ENCODE measurements at regions not wholly inside any gene's neighbourhood (a gene's known extent, or its start where the extent isn't known, plus 50 kb on each side); places are given as distances from the start of the nearest gene placed in this dataset.

GRCh38 chr5:154698763-154699162 lies 56.4 kb upstream of the LARP1 start:
- no peaks in the 10 kb centered on the region for H3K36me3 ChIP-seq (ENCODE audit: control insufficient read depth, insufficient read depth, low read length)
- no peak overlapping the region for H3K4me3 ChIP-seq (ENCODE audit: low read depth in 2 of 2, low read length in 2 of 2)
- ATAC-seq (no peak), DNase-seq (ENCODE audit: low read depth, low spot score) (no peak)
- H3K4me1 ChIP-seq (ENCODE audit: control insufficient read depth, insufficient read depth, low read length) = peaks cover 11% of the 10 kb centered on the region
- H3K27ac ChIP-seq (ENCODE audit: low read length) = no peak overlapping the region
- ChIA-PET CTCF (no interaction called here), POLR2A (no interaction called here)
- in situ Hi-C loops (cut with HindIII; ENCODE audit: low pct_unique_long_range_greater_than_20kb, low sequenced_read_pairs) = no loop called here
- H3K9me3 ChIP-seq (ENCODE audit: control insufficient read depth, insufficient read depth, low read depth, low read length) = no peaks in the 10 kb centered on the region
- TSS peak; percentile 10 for BruUV-seq (replicated peaks)
- H3K27me3 ChIP-seq (ENCODE audit: control insufficient read depth, insufficient read depth, low read length) = no peaks in the 10 kb centered on the region
- TF ChIP-seq REST (IDR thresholded peaks at IDR 0.05; ENCODE audit: insufficient read depth in 1 of 2, low read depth in 2 of 2, low read length in 1 of 2) (no peak), CTCF (IDR thresholded peaks at IDR 0.05) (no peak), POLR2AphosphoS5 (IDR thresholded peaks at IDR 0.05; ENCODE audit: low read depth, low read length) (no peak), TCF7L2 (IDR thresholded peaks at IDR 0.05; ENCODE audit: low read depth, low read length) (no peak), SIN3A (IDR thresholded peaks at IDR 0.05; ENCODE audit: borderline replicate concordance, insufficient read depth, low read depth, low read length) (no peak)
- intact Hi-C loops (cut with micrococcal nuclease; ENCODE audit: unreplicated experiment) = no loop called here

- TF ChIP-seq SIN3A (IDR thresholded peaks at IDR 0.05; ENCODE audit: borderline replicate concordance, insufficient read depth, low read depth, low read length) (no peak), REST (IDR thresholded peaks at IDR 0.05; ENCODE audit: insufficient read depth in 1 of 2, low read depth in 2 of 2, low read length in 1 of 2) (no peak), CTCF (IDR thresholded peaks at IDR 0.05) (no peak)
- BruUV-seq (replicated peaks) = TSS peak; percentile 53
Measured at GRCh38 chr5:154697371-154697770, 57.8 kb upstream of the LARP1 start.

More at GRCh38 chr5:154697371-154697770, 57.8 kb upstream of the LARP1 start:
- intact Hi-C loops (cut with micrococcal nuclease; ENCODE audit: unreplicated experiment) (no loop called here), in situ Hi-C loops (cut with HindIII; ENCODE audit: low pct_unique_long_range_greater_than_20kb, low sequenced_read_pairs) (no loop called here)
- Histone ChIP-seq H3K9me3 (ENCODE audit: control insufficient read depth, insufficient read depth, low read depth, low read length) (no peaks in the 10 kb centered on the region), H3K27ac (ENCODE audit: low read length) (no peak overlapping the region), H3K4me1 (ENCODE audit: control insufficient read depth, insufficient read depth, low read length) (peaks cover 11% of the 10 kb centered on the region), H3K4me3 (ENCODE audit: low read depth in 2 of 2, low read length in 2 of 2) (no peak overlapping the region), H3K27me3 (ENCODE audit: control insufficient read depth, insufficient read depth, low read length) (no peaks in the 10 kb centered on the region), H3K36me3 (ENCODE audit: control insufficient read depth, insufficient read depth, low read length) (no peaks in the 10 kb centered on the region)
- no peak for DNase-seq (ENCODE audit: low read depth, low spot score)
- POLR2A ChIA-PET = interaction anchor here (0.5 kb wide), 1 partner anchor 14 kb away, joined by 15 read pairs; no protein-coding TSS in a partner anchor
- CTCF ChIA-PET = interaction anchor here (0.6 kb wide), 1 partner anchor 19 kb away, joined by 3 read pairs; no protein-coding TSS in a partner anchor
- ATAC-seq = no peak
